D341Med (cell line): ENCODE measurements at regions not wholly inside any gene's neighbourhood (a gene's known extent, or its start where the extent isn't known, plus 50 kb on each side); places are given as distances from the start of the nearest gene placed in this dataset.
"Not testable (repeated sequence)": the region's sequence is repeated elsewhere in the genome, so short reads cannot be mapped to it uniquely, and the experiment has no call there.

ENCODE experiments used
- DNase-seq: peaks from one replicate; pipeline ENCODE4 v3.0.0; 2012; ENCODE audit warnings: low spot score

DNA sequence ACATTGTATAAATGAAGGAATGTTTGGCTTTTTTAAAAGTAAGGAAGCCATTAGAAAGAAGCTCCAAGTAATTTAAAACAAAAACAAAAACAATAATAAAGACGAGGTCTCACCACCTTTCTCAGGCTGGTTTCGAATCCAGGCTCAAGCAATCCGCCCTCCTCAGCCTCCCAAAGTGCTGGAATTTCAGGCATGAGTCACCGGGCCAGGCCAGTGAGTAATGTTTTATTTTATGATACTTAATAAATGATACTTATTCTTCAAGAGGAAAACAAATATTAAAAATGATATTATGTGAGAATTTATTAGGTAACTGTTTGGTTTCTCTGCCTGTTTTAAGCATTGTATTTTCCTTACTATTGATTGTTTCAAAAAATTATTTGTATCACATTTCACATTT is 201.4 kb upstream of the BRINP3 start:
- no peak for DNase-seq

- DNase-seq, result no peak
These were observed 201.8 kb upstream of the BRINP3 start for GRCh38 chr1:190679454-190679853.

DNA sequence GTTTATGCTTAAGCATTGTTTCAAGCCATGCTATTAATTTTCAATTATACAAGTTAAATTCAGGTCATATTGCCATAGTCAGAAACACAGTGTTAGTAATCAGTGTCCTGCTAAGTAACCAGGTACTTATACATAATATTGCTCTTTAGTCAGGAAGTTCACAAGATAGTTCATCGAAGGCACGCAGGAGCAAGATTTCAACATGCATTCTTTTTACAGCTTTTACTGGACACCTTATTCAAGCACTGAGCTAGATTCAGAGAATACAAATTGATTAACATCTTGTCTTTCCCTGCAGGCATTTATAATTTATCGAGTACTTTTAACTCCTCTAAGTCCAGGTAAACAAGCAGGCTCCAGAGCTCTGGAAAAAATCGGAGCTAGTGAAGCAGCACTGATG is 202.3 kb upstream of the BRINP3 start:
- no peak for DNase-seq

DNA sequence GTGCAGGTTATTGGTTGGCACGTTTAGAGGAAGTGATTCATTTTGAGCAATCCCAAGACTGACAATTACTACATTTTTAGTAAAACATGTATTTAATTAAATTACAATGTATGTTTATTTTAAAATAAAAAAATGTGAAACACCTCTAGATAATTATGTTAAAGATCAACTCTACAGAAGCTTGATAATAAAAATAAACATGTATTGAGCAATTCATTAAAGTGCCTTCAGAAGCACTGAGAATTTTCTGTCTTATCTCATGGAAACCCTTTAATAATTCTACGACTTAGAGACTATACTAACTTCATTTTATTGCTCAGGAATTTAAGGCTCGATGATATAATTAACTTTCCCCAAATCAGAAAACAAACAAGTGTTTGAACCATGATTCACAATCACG is 208.0 kb upstream of the BRINP3 start:
- DNase-seq, result no peak

GRCh38 chr1:190688096-190688495 is 210.4 kb upstream of the BRINP3 start:
- no peak for DNase-seq

- not testable (repeated sequence) for DNase-seq
These were observed 220.8 kb upstream of the BRINP3 start for GRCh38 chr1:190698488-190698887.

- no peak for DNase-seq
These were observed 221.5 kb upstream of the BRINP3 start for GRCh38 chr1:190699165-190699564.

DNA sequence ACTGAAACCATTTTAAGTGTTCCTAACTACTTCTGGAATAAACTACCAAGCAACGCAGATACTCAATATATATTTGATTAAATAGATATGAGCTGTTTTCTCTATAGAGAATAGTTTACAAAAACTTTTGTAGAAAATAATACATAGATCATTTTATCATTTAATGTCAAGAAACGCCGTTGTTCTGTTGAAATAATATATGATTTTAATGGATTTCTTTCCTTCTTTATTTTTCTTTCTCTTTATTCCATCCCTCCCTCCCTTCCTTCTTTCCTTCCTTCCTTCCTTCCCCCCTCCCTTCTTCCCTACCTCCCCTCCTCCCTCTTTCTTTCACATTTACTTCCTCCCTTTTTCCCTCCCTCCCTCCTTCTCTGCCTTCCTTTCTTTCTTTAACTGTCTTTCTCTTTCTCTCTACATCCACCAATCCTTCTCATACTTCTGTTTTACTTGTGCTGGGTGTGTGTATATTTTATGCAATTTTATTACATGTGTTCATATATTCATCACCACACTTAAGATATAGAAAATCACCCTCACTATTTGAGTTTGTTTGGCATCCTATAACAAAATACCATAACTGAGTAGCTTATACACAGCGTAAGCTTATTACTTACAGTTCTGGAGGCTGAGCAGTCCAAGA is 230.9 kb upstream of the BRINP3 start:
- no peak for DNase-seq

GRCh38 chr1:190711069-190711468 is 233.4 kb upstream of the BRINP3 start:
- no peak for DNase-seq

- DNase-seq, result no peak
These were observed 239.4 kb upstream of the BRINP3 start for GRCh38 chr1:190717055-190717454.

DNA sequence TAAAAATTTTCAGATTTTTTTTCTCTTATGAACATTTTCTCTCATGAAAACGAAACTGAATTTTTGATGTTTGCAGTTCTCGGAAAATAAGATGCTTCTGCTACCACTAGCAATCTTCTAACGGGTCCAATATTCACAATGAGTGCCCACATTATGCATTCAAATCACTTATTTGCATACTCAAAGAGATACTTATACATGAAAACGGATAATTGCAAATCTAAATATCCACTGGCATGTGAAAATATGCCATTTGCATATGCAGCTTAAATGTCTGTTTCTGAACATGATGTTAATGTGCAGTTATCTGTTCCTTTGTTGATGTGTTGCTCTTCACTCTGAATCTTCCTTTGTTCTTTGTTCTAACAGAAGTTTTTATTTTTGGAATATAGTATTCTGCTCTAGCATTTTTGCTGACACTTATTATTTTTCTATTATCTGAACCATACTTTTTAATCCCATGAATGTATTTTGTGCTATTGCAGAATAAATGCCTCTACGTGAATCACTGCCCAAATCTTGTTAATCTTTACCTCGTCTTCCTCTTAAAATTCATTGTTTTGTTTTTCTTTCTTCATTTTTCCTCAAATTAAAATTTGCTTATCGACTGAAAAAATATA is 259.4 kb upstream of the BRINP3 start:
- no peak for DNase-seq

DNA sequence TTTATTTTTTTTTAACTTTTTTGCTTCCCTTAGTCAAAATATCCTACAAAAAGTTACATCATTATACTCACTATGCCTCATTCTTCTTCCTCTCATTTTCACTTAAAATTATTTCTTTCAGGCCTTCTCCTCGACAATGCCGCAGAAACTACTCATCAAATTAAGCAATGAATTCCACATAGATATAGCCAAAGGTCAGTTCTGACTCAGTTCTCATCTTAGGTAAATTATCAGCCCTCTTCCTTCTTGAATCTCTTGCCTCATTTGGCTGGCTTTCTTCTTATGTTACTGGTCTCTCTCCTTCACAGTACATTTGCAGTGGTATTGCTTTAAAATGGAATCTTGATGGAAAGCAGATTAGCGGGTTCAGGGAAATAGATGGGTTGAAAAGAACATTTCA is 260.7 kb upstream of the BRINP3 start:
- DNase-seq, result no peak

DNA sequence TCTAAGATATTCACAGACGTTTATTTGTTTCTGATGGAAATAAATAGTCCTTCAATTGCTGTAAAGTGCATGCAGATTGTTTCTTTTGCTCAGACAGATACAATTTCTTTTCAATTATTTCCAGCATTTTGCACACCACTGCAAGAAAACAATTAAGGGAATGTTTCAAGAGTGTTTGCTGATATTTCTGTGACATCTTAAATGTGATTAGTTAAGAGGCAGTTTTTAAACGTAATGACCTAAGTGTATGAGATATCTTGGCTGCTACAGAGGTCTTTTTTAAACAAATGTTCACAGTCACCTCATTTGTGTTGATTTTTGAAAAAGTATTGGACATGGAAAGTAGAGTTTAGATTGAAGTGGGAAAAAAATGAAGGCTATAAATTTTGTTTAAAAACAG is 262.3 kb upstream of the BRINP3 start:
- no peak for DNase-seq

DNA sequence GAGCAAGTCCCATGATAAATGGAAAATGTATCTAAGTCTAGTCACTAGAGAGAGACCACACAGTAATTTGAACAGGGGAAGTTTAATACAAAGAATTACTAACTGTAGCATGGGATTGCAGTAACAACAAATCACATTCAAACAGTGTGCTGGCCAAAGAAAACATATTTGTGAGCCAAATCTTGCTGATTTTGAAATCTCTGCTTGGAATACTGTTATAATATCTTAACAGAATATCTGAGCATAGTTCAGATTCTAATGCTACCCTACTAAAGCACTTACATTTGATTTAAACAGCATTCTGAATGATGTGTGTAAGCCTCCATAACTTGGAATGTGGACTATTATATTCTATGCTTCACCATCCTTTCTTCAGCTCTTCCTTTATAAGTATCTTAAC is 270.0 kb upstream of the BRINP3 start:
- no peak for DNase-seq

DNA sequence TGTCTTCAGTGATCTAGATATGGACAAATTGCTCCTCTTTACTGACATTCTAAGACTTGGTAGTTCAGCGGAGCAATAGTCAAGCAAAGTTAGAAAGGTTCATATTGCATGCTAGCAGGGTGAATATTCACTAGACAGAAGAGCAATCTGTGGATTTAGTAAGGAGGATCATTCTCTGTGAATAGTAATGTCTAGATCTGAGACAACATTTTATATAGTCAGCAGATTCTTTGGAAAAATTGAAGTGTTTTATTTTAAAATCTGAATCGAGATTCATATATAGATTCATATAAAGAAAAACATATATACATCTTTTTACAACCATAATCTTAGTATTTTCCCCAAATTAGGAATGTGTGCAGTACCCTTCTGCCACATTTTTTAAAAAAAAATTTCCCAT is 274.5 kb upstream of the BRINP3 start:
- no peak for DNase-seq

DNA sequence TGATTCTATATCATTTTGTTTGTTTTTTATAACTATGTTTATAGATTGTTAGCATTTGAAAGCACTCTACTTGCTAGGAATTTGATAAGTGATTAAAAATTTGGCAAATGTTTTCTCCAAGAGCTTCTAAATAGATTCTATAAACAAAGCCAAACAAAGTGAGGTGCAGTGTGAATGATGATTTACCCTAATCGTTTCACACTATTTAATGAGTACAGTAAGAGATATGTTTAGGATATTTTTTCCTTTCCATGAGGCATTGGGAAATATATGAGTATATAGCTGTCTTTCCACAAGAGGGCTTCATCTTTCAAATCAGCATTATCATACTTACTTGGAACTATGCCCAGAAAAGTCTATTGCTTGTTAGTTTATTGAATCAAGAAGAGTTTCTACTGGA is 277.0 kb upstream of the BRINP3 start:
- DNase-seq, result peak; percentile 16

GRCh38 chr1:190759807-190760206 is 282.1 kb upstream of the BRINP3 start:
- DNase-seq, result no peak

- no peak for DNase-seq
These were observed 284.7 kb upstream of the BRINP3 start for GRCh38 chr1:190762325-190762724.

DNA sequence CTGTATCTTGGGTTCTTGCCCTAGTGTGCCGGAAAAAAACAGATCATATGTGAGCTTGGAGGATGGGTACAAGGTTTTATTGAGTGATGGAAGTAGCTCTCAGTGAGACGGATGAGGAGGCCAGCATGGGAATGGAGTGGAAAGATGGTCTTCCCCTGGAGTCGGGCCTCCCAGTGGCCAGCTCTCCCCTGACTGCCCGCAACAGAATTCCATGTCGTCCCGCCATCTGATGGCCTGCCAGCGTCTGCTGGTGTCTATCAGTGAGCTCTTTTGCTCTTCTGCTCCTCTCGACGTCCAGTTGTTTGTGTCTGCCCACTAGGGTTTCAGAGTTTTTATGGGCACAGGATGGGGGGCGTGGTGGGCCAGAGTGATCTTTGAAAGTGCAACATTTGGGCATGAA is 315.2 kb upstream of the BRINP3 start:
- no peak for DNase-seq

GRCh38 chr1:190807629-190808028 is 330.0 kb upstream of the BRINP3 start:
- no peak for DNase-seq

GRCh38 chr1:190808035-190808434 is 330.4 kb upstream of the BRINP3 start:
- DNase-seq, result no peak

GRCh38 chr1:190809312-190809711 is 331.6 kb upstream of the BRINP3 start:
- no peak for DNase-seq

DNA sequence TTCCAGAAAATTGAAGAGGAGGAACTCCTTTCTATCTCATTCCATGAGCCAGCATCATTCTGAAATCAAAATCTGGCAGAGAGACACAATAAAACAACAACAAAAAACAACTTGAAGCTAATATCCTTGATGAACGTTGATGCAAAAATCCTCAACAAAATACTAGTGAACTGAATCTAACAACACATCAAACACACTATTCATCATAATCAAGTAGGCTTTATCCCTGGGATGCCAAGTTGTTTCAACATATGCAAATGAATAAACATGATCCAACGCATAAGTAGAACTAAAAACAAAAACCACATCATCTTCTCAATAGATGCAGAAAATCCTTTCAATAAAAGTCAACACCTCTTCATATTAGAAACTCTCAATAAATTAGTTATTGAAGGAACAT is 335.3 kb upstream of the BRINP3 start:
- no peak for DNase-seq

- no peak for DNase-seq
These were observed 354.8 kb upstream of the BRINP3 start for GRCh38 chr1:190832511-190832910.
